AG04449 (cell line): ENCODE measurements at regions not wholly inside any gene's neighbourhood (a gene's known extent, or its start where the extent isn't known, plus 50 kb on each side); places are given as distances from the start of the nearest gene placed in this dataset.

Experiments used
- CTCF ChIA-PET: fragments of 350-600 bp; formaldehyde crosslinking; extraction: SDS; loops from one replicate; lab custom pipeline; 2021; ENCODE audit warnings: antibody characterized with exemption; lab: Yijun Ruan, JAX
- POLR2A ChIA-PET: fragments of 400-600, 350-600 bp; formaldehyde crosslinking; extraction: SDS; loops from one replicate; lab custom pipeline; 2020; ENCODE audit warnings: antibody characterized with exemption, inconsistent platforms; lab: Yijun Ruan, JAX
- DNase-seq: peaks from one replicate; pipeline ENCODE4 v3.0.0-alpha.2; 2010; ENCODE audit warnings: low read depth, low spot score
- H3K4me3 ChIP-seq: 2 replicates; pipeline ENCODE4 v1.5.1; 2011; ENCODE audit warnings: low read depth, mild to moderate bottlenecking, control low read depth, low read length
- CTCF ChIP-seq: IDR thresholded peaks from one replicate; pipeline ENCODE4 v1.5.1; 2011; ENCODE audit warnings: mild to moderate bottlenecking, moderate library complexity, low read length, control low read depth, inconsistent platforms; ENCODE audit not compliant: insufficient read depth; ENCODE audit errors: missing control alignments

GRCh38 chr9:126113756-126114408 is 212.7 kb upstream of the MVB12B start:
- no peak for TF ChIP-seq CTCF
- DNase-seq: no peak
- no peak overlapping the region for H3K4me3 ChIP-seq
- ChIA-PET POLR2A (no interaction called here), CTCF (no interaction called here)

- TF ChIP-seq CTCF: no peak
- no peak overlapping the region for H3K4me3 ChIP-seq
- no peak for DNase-seq
- CTCF ChIA-PET: no interaction called here
- POLR2A ChIA-PET: no interaction called here
These were observed 212.2 kb upstream of the MVB12B start for GRCh38 chr9:126114409-126114760.

GRCh38 chr9:126114850-126115460 is 211.7 kb upstream of the MVB12B start:
- POLR2A ChIA-PET: no interaction called here
- H3K4me3 ChIP-seq: no peak overlapping the region
- DNase-seq: no peak
- CTCF ChIA-PET: no interaction called here
- TF ChIP-seq CTCF: no peak

- POLR2A ChIA-PET: no interaction called here
- CTCF ChIA-PET: no interaction called here
- no peak overlapping the region for H3K4me3 ChIP-seq
- TF ChIP-seq CTCF: no peak
- no peak for DNase-seq
These were observed 210.1 kb upstream of the MVB12B start for GRCh38 chr9:126116351-126117157.

- DNase-seq: no peak
- POLR2A ChIA-PET: no interaction called here
- no peak overlapping the region for H3K4me3 ChIP-seq
- CTCF ChIA-PET: no interaction called here
- no peak for TF ChIP-seq CTCF
These were observed 209.5 kb upstream of the MVB12B start for GRCh38 chr9:126117158-126117425.

GRCh38 chr9:126117631-126118030 is 209.0 kb upstream of the MVB12B start:
- no peak overlapping the region for H3K4me3 ChIP-seq
- TF ChIP-seq CTCF: no peak
- POLR2A ChIA-PET: no interaction called here
- DNase-seq: no peak
- CTCF ChIA-PET: no interaction called here
